B cell (primary cell): ENCODE measurements at regions not wholly inside any gene's neighbourhood (a gene's known extent, or its start where the extent isn't known, plus 50 kb on each side); places are given as distances from the start of the nearest gene placed in this dataset.

Source experiments
- CTCF ChIP-seq: fragments of 200-600 bp; IDR thresholded peaks from one replicate; pipeline ENCODE4 v1.8.0; 2022; ENCODE audit warnings: antibody characterized with exemption, mild to moderate bottlenecking
- EZH2 ChIP-seq: IDR thresholded peaks from 2 replicates; pipeline ENCODE4 v1.6.1; 2012; ENCODE audit warnings: borderline replicate concordance, low read depth, mild to moderate bottlenecking, moderate library complexity, low read length; ENCODE audit not compliant: insufficient read depth, poor library complexity, severe bottlenecking

DNA sequence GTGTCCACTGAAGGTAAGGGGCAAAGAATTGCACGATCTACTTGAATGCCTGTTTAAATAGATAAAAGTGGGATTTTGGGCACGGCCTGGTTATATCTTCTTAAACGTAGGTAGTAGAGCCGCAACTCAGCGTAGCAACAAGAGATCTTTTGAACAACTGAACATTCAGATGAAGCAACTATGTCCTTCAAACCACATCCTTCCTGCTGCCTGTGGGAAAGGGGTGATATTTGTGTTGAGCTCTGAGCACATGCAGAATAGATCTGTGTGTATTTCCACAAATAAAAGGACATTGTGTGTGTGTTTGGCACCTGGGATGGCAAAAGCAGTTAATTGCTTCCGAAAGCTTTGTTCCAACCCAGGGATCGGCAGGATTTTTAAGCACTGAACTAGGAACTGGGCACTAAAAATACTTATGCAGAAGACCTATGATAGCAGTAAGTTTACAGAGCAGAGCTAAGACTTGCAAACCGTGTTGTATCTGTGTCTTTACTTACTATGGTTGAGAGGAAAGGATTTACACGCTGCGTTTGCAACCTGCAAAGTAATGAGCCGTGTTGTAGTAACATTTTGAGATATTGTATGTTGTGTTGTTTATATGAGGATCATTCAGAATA is 333.4 kb downstream of the CHRM3 start:
- no peak for TF ChIP-seq CTCF
- TF ChIP-seq EZH2, result no peak
